B cell (primary cell): ENCODE measurements at regions not wholly inside any gene's neighbourhood (a gene's known extent, or its start where the extent isn't known, plus 50 kb on each side); places are given as distances from the start of the nearest gene placed in this dataset.

Experiments
- ATAC-seq: fragments of 200-7000 bp; cut with Tn5 transposase; one replicate; pipeline ENCODE4 v1.10.0; 2021; ENCODE audit warnings: low read depth, mild to moderate bottlenecking, moderate number of reproducible peaks, moderate library complexity
- CTCF ChIA-PET: fragments of 350-600 bp; sonication (Branson Sonifier 250); formaldehyde crosslinking; loops from one replicate; lab custom pipeline; 2021; ENCODE audit warnings: antibody characterized with exemption, inconsistent platforms; lab: Charles Lee
- POLR2A ChIA-PET: fragments of 350-600 bp; sonication (Branson Sonifier 250); formaldehyde crosslinking; loops from one replicate; lab custom pipeline; 2021; ENCODE audit warnings: antibody characterized with exemption; lab: Charles Lee
- DNase-seq: peaks from one replicate; pipeline ENCODE4 v3.0.0; 2013
- H2AFZ ChIP-seq: 2 replicates; pipeline ENCODE4 v1.6.1; 2012; ENCODE audit warnings: mild to moderate bottlenecking, low read depth, low read length; ENCODE audit not compliant: insufficient read depth, poor library complexity, severe bottlenecking
- H3K27ac ChIP-seq, 2 donors: 1 replicate in 1 of 2; 2 replicates in 1 of 2; pipeline ENCODE4 v1.5.1; 2012 to 2013; ENCODE audit warnings: low read length in 2 of 2, mild to moderate bottlenecking in 2 of 2, moderate library complexity in 1 of 2
- H3K27me3 ChIP-seq, 4 experiments: fragments of 200-600 bp in 1 of 4; sonication (generic) in 1 of 4; replicated peaks in 1 of 4; 1 replicate in 2 of 4; 2 replicates in 2 of 4; pipeline versions ENCODE4 v1.6.1 to v1.7.0; 2013 to 2016; ENCODE audit warnings: low read length in 3 of 4, mild to moderate bottlenecking in 2 of 4, mixed read lengths in 1 of 4, moderate library complexity in 1 of 4; ENCODE audit not compliant: insufficient read depth in 4 of 4, control insufficient read depth in 3 of 4; ENCODE audit errors: control extremely low read depth in 1 of 4
- H3K36me3 ChIP-seq, 2 experiments: replicated peaks in 1 of 2; 1 replicate in 1 of 2; 2 replicates in 1 of 2; pipeline versions ENCODE4 v1.6.1 to v1.7.1; 2013; ENCODE audit warnings: low read length in 1 of 2; ENCODE audit not compliant: insufficient read depth in 2 of 2, control insufficient read depth in 1 of 2; ENCODE audit errors: control extremely low read depth in 1 of 2, extremely low read depth in 1 of 2
- H3K4me1 ChIP-seq, 2 donors: fragments of 200-600 bp in 1 of 2; sonication (generic) in 1 of 2; 1 replicate in 1 of 2; 2 replicates in 1 of 2; pipeline versions ENCODE4 v1.5.1 to v1.6.1; 2013 to 2017; ENCODE audit warnings: low read length in 2 of 2; ENCODE audit not compliant: control insufficient read depth in 2 of 2, insufficient read depth in 2 of 2
- H3K4me2 ChIP-seq: replicated peaks from 2 replicates; pipeline ENCODE3; 2012; ENCODE audit warnings: mild to moderate bottlenecking, low read depth, low read length; ENCODE audit not compliant: poor library complexity, severe bottlenecking
- H3K4me3 ChIP-seq, 5 experiments: fragments of 200-600 bp in 1 of 5; sonication (generic) in 1 of 5; 1 replicate in 3 of 5; 2 replicates in 2 of 5; pipeline versions ENCODE4 v1.5.1 to v1.7.0; 2011 to 2016; ENCODE audit warnings: low read length in 4 of 5, mild to moderate bottlenecking in 4 of 5, low read depth in 2 of 5, control low read depth in 1 of 5, moderate library complexity in 1 of 5; ENCODE audit not compliant: insufficient read depth in 1 of 5; ENCODE audit errors: control extremely low read depth in 1 of 5, extremely low read depth in 1 of 5
- H3K79me2 ChIP-seq: fragments of 200-600 bp; sonication (generic); one replicate; pipeline ENCODE4 v1.6.0; 2016; ENCODE audit warnings: low read length; ENCODE audit not compliant: control insufficient read depth, insufficient read depth
- H3K9ac ChIP-seq: fragments of 200-600 bp; sonication (generic); 2 replicates; pipeline ENCODE4 v1.6.1; 2017; ENCODE audit warnings: mild to moderate bottlenecking, low read length, moderate library complexity
- H3K9me3 ChIP-seq, 3 donors: one replicate each; pipeline versions ENCODE4 v1.6.1 to v1.7.1; 2013; ENCODE audit warnings: low read length in 2 of 3; ENCODE audit not compliant: control insufficient read depth in 2 of 3, insufficient read depth in 1 of 3; ENCODE audit errors: control extremely low read depth in 1 of 3
- H4K20me1 ChIP-seq: 2 replicates; pipeline ENCODE4 v1.6.0; 2012; ENCODE audit warnings: mild to moderate bottlenecking, low read length; ENCODE audit not compliant: insufficient read depth, control insufficient read depth, poor library complexity, severe bottlenecking
- H3K27ac Mint-ChIP-seq: one replicate; pipeline ENCODE4 v1.8.0; 2021; ENCODE audit warnings: mixed read lengths
- H3K27me3 Mint-ChIP-seq: one replicate; pipeline ENCODE4 v1.8.0; 2021; ENCODE audit warnings: mixed read lengths
- H3K4me1 Mint-ChIP-seq: one replicate; pipeline ENCODE4 v1.8.0; 2021; ENCODE audit warnings: mixed read lengths
- H3K4me3 Mint-ChIP-seq: one replicate; pipeline ENCODE4 v1.8.0; 2021; ENCODE audit warnings: mixed read lengths
- H3K9me3 Mint-ChIP-seq: one replicate; pipeline ENCODE4 v1.8.0; 2022; ENCODE audit warnings: mixed read lengths; ENCODE audit not compliant: insufficient read depth
- CTCF ChIP-seq: fragments of 200-600 bp; IDR thresholded peaks from one replicate; pipeline ENCODE4 v1.8.0; 2022; ENCODE audit warnings: antibody characterized with exemption, mild to moderate bottlenecking
- EZH2 ChIP-seq: IDR thresholded peaks from 2 replicates; pipeline ENCODE4 v1.6.1; 2012; ENCODE audit warnings: borderline replicate concordance, low read depth, mild to moderate bottlenecking, moderate library complexity, low read length; ENCODE audit not compliant: insufficient read depth, poor library complexity, severe bottlenecking
- WGBS: methylation state at CpG from one replicate; pipeline ENCODE4 v1.1.5; 2013; ENCODE audit warnings: missing lambda C conversion rate; ENCODE audit not compliant: insufficient coverage; 5-methylcytosine and 5-hydroxymethylcytosine counted together
- intact Hi-C: fragments of 100-400 bp; cut with micrococcal nuclease; formaldehyde crosslinking; loops from one replicate; pipeline ENCODE4 v1.10.0; 2022

DNA sequence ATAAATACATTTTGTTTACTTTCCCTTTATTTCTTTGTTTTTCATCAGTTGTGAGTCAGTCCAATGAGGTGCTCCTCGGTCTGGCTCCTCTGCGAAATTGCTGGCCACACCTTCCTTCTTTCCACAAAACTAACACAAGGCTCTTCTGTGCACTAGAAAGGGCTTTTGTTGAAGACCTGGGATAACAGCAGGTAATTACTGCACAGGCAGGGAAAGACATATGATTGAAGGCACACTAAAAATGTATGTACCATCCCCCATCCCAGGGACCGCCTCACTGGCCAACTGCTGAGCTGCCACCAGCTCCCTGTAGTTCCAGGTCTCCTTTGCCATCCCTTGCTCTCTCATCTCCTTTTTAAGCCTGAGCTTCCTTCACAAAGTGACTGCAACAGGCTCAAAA, 180.5 kb downstream of the EFNB2 start:
- no peak overlapping the region for H3K27ac Mint-ChIP-seq
- H4K20me1 ChIP-seq = no peaks in the 10 kb centered on the region
- H3K27me3 Mint-ChIP-seq = peaks cover 13% of the 10 kb centered on the region
- intact Hi-C loops = no loop called here
- ChIA-PET CTCF (no interaction called here), POLR2A (no interaction called here)
- DNase-seq (no peak), ATAC-seq (no peak)
- H3K4me3 ChIP-seq = no peak overlapping the region
- no peak overlapping the region for H3K9ac ChIP-seq
- no peak overlapping the region for H3K4me3 Mint-ChIP-seq
- H3K9me3 Mint-ChIP-seq = no peaks in the 10 kb centered on the region
- TF ChIP-seq EZH2 (no peak), CTCF (no peak)
- H3K36me3 ChIP-seq = no peaks in the 10 kb centered on the region
- no peaks in the 10 kb centered on the region for H3K4me1 ChIP-seq
- no peak overlapping the region for H2AFZ ChIP-seq
- no peak overlapping the region for H3K4me2 ChIP-seq
- WGBS = 100% methylated on average over 1 of the region's 3 CpGs
- H3K9me3 ChIP-seq = peaks cover 0 to 3% (median 0%) of the 10 kb centered on the region in 3 donors
- H3K4me1 Mint-ChIP-seq = no peaks in the 10 kb centered on the region
- no peaks in the 10 kb centered on the region for H3K79me2 ChIP-seq
- H3K27ac ChIP-seq = no peak overlapping the region
- H3K27me3 ChIP-seq = peaks cover 0 to 4% (median under 1%) of the 10 kb centered on the region in 4 experiments

DNA sequence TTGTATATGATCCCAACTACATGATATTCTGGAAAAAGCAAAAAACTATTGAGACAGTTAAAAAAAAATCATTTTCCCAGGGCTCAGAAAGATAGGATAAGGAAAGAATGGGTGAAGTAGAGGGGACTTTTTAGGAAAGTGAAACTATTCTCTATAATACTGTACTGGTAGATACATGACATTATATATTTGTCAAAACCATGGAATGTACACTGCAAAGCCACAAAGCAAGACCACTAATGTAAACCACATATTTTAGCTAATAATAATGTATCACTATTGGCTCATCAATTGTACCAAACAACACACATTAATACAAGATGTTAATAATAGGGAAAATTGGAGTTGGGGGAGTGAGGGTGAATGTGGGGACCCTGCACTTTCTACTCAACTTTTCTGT, 182.6 kb downstream of the EFNB2 start:
- H3K4me2 ChIP-seq = no peak overlapping the region

More for the DNA sequence above, 182.6 kb downstream of the EFNB2 start:
- Histone ChIP-seq H3K27ac (no peak overlapping the region), H3K4me1 (no peaks in the 10 kb centered on the region), H3K9me3 (peaks cover 0 to 4% (median 0%) of the 10 kb centered on the region in 3 donors), H3K9ac (no peak overlapping the region), H3K4me3 (no peak overlapping the region), H3K36me3 (no peaks in the 10 kb centered on the region), H3K79me2 (no peaks in the 10 kb centered on the region), H3K27me3 (peaks cover 0 to 8% (median under 1%) of the 10 kb centered on the region in 4 experiments), H4K20me1 (no peaks in the 10 kb centered on the region), H2AFZ (no peak overlapping the region)
- no peak overlapping the region for H3K4me3 Mint-ChIP-seq
- H3K27me3 Mint-ChIP-seq = peaks cover 29% of the 10 kb centered on the region
- CTCF ChIA-PET = no interaction called here
- no peak overlapping the region for H3K27ac Mint-ChIP-seq
- ATAC-seq = no peak
- no peaks in the 10 kb centered on the region for H3K4me1 Mint-ChIP-seq
- H3K9me3 Mint-ChIP-seq = no peaks in the 10 kb centered on the region
- no peak for DNase-seq
- intact Hi-C loops = no loop called here
- TF ChIP-seq CTCF (no peak), EZH2 (no peak)
- POLR2A ChIA-PET = no interaction called here
